ENCODE measurements at regions not wholly inside any gene's neighbourhood (a gene's known extent, or its start where the extent isn't known, plus 50 kb on each side); places are given as distances from the start of the nearest gene placed in this dataset.
"Not testable (repeated sequence)": the region's sequence is repeated elsewhere in the genome, so short reads cannot be mapped to it uniquely, and the experiment has no call there.

DNA sequence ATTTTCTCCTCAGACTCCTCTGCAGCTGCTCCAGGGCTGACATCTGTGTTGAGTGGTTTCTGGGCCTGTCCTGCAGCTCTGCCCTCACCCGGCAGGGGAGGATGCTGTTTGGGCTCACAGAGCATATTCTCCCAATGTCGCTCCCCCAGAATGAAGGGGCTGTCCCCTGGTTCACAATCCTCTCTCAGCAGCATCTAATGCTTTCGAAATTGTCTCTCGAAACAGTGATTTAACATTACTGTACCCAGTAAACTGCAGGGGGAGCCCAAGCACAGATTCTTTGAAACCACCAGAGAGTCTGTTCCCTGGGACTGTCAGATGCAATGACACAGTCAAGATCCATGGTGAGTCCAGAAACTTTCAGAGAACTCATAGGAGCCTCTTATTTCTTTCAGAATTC is 1135.2 kb downstream of the TMEM121 start:
- H3K36me3 ChIP-seq (ENCODE audit: control insufficient read depth, insufficient read depth, low read length); H3K36me3 Mint-ChIP-seq (ENCODE audit: insufficient read depth, unreplicated experiment); H3K4me3 Mint-ChIP-seq (ENCODE audit: unreplicated experiment); H3K9me3 ChIP-seq; BruUV-seq (replicated peaks); H3K27me3 ChIP-seq (replicated peaks; ENCODE audit: control insufficient read depth, insufficient read depth, low read length); H3K27me3 Mint-ChIP-seq (ENCODE audit: insufficient read depth, unreplicated experiment); intact Hi-C loops (cut with micrococcal nuclease; ENCODE audit: unreplicated experiment); H3K27ac Mint-ChIP-seq (ENCODE audit: unreplicated experiment); H3K9me3 Mint-ChIP-seq (ENCODE audit: unreplicated experiment); H3K4me1 Mint-ChIP-seq (ENCODE audit: low read depth, unreplicated experiment); H3K4me1 ChIP-seq; POLR2A ChIA-PET; H3K4me3 ChIP-seq (ENCODE audit: low read depth, low read length): not testable (repeated sequence)
- peak; percentile 40 to 52 for DNase-seq
- CTCF ChIA-PET, result interaction anchor here (1.2 kb wide), 1 partner anchor 129 kb away, joined by 3 read pairs; no protein-coding TSS in a partner anchor
- TF ChIP-seq, protein P1, sequence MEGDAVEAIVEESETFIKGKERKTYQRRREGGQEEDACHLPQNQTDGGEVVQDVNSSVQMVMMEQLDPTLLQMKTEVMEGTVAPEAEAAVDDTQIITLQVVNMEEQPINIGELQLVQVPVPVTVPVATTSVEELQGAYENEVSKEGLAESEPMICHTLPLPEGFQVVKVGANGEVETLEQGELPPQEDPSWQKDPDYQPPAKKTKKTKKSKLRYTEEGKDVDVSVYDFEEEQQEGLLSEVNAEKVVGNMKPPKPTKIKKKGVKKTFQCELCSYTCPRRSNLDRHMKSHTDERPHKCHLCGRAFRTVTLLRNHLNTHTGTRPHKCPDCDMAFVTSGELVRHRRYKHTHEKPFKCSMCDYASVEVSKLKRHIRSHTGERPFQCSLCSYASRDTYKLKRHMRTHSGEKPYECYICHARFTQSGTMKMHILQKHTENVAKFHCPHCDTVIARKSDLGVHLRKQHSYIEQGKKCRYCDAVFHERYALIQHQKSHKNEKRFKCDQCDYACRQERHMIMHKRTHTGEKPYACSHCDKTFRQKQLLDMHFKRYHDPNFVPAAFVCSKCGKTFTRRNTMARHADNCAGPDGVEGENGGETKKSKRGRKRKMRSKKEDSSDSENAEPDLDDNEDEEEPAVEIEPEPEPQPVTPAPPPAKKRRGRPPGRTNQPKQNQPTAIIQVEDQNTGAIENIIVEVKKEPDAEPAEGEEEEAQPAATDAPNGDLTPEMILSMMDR (IDR thresholded peaks at IDR 0.05; ENCODE audit: insufficient read depth in 1 of 2, low read depth in 1 of 2, low read length in 1 of 2, severe bottlenecking in 1 of 2, unreplicated experiment in 1 of 2), result peak; percentile 11 to 21

DNA sequence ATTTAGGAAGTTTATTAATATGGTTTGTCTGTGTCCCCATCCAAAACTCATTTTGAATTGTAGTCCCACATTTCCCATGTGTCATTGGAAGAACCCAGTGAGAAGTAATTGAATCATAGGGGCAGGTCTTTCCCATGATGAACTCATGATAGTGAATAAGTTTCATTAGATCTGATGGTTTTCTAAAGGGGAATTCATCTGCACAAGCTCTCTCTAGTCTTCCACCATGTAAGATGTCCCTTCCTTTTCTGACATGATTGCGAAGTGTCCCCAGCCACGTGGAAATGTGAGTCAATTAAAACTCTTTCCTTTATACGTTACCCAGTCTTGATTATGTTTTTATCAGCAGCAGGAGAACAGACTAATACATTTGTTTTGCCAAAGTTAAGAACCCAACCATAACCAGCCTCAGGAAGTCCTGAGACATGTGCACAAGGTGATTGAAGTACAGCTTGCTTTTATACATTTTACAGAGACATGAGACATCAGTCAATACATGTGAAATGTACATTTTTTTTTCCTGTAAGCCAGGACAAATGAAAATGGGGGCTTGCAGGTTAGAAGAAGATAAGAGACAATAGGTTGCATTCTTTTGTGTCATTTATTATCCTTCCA is 1136.7 kb downstream of the TMEM121 start:
- Mint-ChIP-seq H3K36me3 (ENCODE audit: insufficient read depth, unreplicated experiment) (peaks cover 7% of the 10 kb centered on the region), H3K27ac (ENCODE audit: unreplicated experiment) (no peak overlapping the region), H3K4me3 (ENCODE audit: unreplicated experiment) (no peak overlapping the region), H3K9me3 (ENCODE audit: unreplicated experiment) (no peaks in the 10 kb centered on the region), H3K4me1 (ENCODE audit: low read depth, unreplicated experiment) (no peaks in the 10 kb centered on the region), H3K27me3 (ENCODE audit: insufficient read depth, unreplicated experiment) (peaks cover 5% of the 10 kb centered on the region)
- Histone ChIP-seq H3K4me1 (no peaks in the 10 kb centered on the region), H3K4me3 (ENCODE audit: low read depth, low read length) (no peak overlapping the region), H3K27me3 (replicated peaks; ENCODE audit: control insufficient read depth, insufficient read depth, low read length) (no peaks in the 10 kb centered on the region), H3K9me3 (no peaks in the 10 kb centered on the region), H3K36me3 (ENCODE audit: control insufficient read depth, insufficient read depth, low read length) (no peaks in the 10 kb centered on the region)
- BruUV-seq (replicated peaks), result no TSS peak
- TF ChIP-seq, protein P1 (IDR thresholded peaks at IDR 0.05; ENCODE audit: insufficient read depth in 1 of 2, low read depth in 1 of 2, low read length in 1 of 2, severe bottlenecking in 1 of 2, unreplicated experiment in 1 of 2), result no peak
- no peak for DNase-seq
- intact Hi-C loops (cut with micrococcal nuclease; ENCODE audit: unreplicated experiment), result no loop called here
- ChIA-PET CTCF (interaction anchor here (1.1 kb wide), 1 partner anchor 15 kb away, joined by 3 read pairs; no protein-coding TSS in a partner anchor), POLR2A (no interaction called here)

DNA sequence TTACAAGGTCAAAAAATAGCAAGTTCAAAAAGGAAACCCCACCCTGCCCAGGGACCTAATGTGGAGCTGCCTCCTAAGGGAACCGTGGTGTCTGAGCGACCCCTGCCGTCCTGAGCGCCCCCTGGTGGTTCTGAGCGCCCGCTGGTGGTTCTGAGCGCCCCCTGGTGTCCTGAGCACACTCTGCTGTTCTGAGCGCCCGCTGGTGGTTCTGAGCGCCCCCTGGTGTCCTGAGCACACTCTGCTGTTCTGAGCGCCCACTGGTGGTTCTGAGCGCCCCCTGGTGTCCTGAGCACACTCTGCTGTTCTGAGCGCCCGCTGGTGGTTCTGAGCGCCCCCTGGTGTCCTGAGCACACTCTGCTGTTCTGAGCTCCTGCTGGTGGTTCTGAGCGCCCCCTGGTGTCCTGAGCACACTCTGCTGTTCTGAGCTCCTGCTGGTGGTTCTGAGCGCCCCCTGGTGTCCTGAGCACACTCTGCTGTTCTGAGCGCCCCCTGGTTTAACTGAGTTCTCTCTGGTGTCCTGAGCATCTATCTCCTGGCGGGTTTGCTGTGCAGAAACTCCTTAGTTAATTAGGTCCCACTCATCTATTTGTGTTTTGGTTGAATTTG is 1137.5 kb downstream of the TMEM121 start:
- H3K9me3 ChIP-seq; H3K27me3 Mint-ChIP-seq (ENCODE audit: insufficient read depth, unreplicated experiment); H3K27me3 ChIP-seq (replicated peaks; ENCODE audit: control insufficient read depth, insufficient read depth, low read length); H3K4me1 Mint-ChIP-seq (ENCODE audit: low read depth, unreplicated experiment); H3K4me3 ChIP-seq (ENCODE audit: low read depth, low read length); H3K4me1 ChIP-seq; H3K36me3 ChIP-seq (ENCODE audit: control insufficient read depth, insufficient read depth, low read length); H3K4me3 Mint-ChIP-seq (ENCODE audit: unreplicated experiment); BruUV-seq (replicated peaks); POLR2A ChIA-PET; H3K9me3 Mint-ChIP-seq (ENCODE audit: unreplicated experiment); H3K36me3 Mint-ChIP-seq (ENCODE audit: insufficient read depth, unreplicated experiment); H3K27ac Mint-ChIP-seq (ENCODE audit: unreplicated experiment); intact Hi-C loops (cut with micrococcal nuclease; ENCODE audit: unreplicated experiment): not testable (repeated sequence)
- CTCF ChIA-PET, result interaction anchor here (0.7 kb wide), 1 partner anchor 64 kb away, joined by 7 read pairs; no protein-coding TSS in a partner anchor
- DNase-seq, result peak; percentile 36 to 64
- TF ChIP-seq, protein P1 (IDR thresholded peaks at IDR 0.05; ENCODE audit: insufficient read depth in 1 of 2, low read depth in 1 of 2, low read length in 1 of 2, severe bottlenecking in 1 of 2, unreplicated experiment in 1 of 2), result peak; percentile 29 to 46
